ENCODE measurements at regions not wholly inside any gene's neighbourhood (a gene's known extent, or its start where the extent isn't known, plus 50 kb on each side); places are given as distances from the start of the nearest gene placed in this dataset.
"Not testable (repeated sequence)": the region's sequence is repeated elsewhere in the genome, so short reads cannot be mapped to it uniquely, and the experiment has no call there.

GRCh38 chr13:19362946-19363510 is 181.4 kb upstream of the TUBA3C start:
- no peak overlapping the region for H3K4me3 ChIP-seq (ENCODE audit: low read depth, low read length)
- no peak for DNase-seq (ENCODE audit: low read depth)
- no peak for TF ChIP-seq CTCF (conservative IDR thresholded peaks at IDR 0.05; ENCODE audit: low read depth, low read length)

- DNase-seq (ENCODE audit: low read depth); H3K4me3 ChIP-seq (ENCODE audit: low read depth, low read length): not testable (repeated sequence)
Observed at GRCh38 chr13:19359697-19360096, 178.1 kb upstream of the TUBA3C start.

GRCh38 chr13:19345916-19346422 is 164.3 kb upstream of the TUBA3C start:
- no peak overlapping the region for H3K4me3 ChIP-seq (ENCODE audit: low read depth, low read length)
- no peak for TF ChIP-seq CTCF (conservative IDR thresholded peaks at IDR 0.05; ENCODE audit: low read depth, low read length)

GRCh38 chr13:19345158-19345557 is 163.5 kb upstream of the TUBA3C start:
- no peak for TF ChIP-seq CTCF (conservative IDR thresholded peaks at IDR 0.05; ENCODE audit: low read depth, low read length)
- no peak overlapping the region for H3K4me3 ChIP-seq (ENCODE audit: low read depth, low read length)
- DNase-seq (ENCODE audit: low read depth), result no peak

More at GRCh38 chr13:19345916-19346422, 164.3 kb upstream of the TUBA3C start:
- DNase-seq (ENCODE audit: low read depth), result no peak

GRCh38 chr13:19344585-19345120 is 163.0 kb upstream of the TUBA3C start:
- DNase-seq (ENCODE audit: low read depth), result peak; percentile 1
- H3K4me3 ChIP-seq (ENCODE audit: low read depth, low read length), result peak overlapping the region; percentile 34

- no peak for TF ChIP-seq CTCF (conservative IDR thresholded peaks at IDR 0.05; ENCODE audit: low read depth, low read length)
- H3K4me3 ChIP-seq (ENCODE audit: low read depth, low read length), result no peak overlapping the region
- DNase-seq (ENCODE audit: low read depth), result no peak
Observed at GRCh38 chr13:19332378-19332777, 150.8 kb upstream of the TUBA3C start.

- TF ChIP-seq CTCF (conservative IDR thresholded peaks at IDR 0.05; ENCODE audit: low read depth, low read length), result no peak
- DNase-seq (ENCODE audit: low read depth), result no peak
- H3K4me3 ChIP-seq (ENCODE audit: low read depth, low read length), result no peak overlapping the region
Observed at GRCh38 chr13:19329365-19329764, 147.7 kb upstream of the TUBA3C start.

- DNase-seq (ENCODE audit: low read depth), result no peak
- H3K4me3 ChIP-seq (ENCODE audit: low read depth, low read length), result no peak overlapping the region
- TF ChIP-seq CTCF (conservative IDR thresholded peaks at IDR 0.05; ENCODE audit: low read depth, low read length), result no peak
Observed at GRCh38 chr13:19324325-19324724, 142.7 kb upstream of the TUBA3C start.

Data from choroid plexus epithelial cell (primary cell).